Gastroesophageal sphincter (tissue), 4 donors: ENCODE measurements at regions not wholly inside any gene's neighbourhood (a gene's known extent, or its start where the extent isn't known, plus 50 kb on each side); places are given as distances from the start of the nearest gene placed in this dataset.

Source experiments
- ATAC-seq: fragments of 150-250 bp; one replicate; pipeline ENCODE4 v1.9.1; 2016; ENCODE audit warnings: mild to moderate bottlenecking, moderate library complexity
- H3K27ac ChIP-seq, 4 donors: fragments of 200-600 bp; sonication (generic) in 3 of 4; 1 replicate in 3 of 4; 2 replicates in 1 of 4; pipeline ENCODE4 v1.5.1; 2016 to 2019
- H3K27me3 ChIP-seq: fragments of 200-600 bp; sonication (generic); one replicate; pipeline ENCODE4 v1.5.1; 2019
- H3K36me3 ChIP-seq, 2 donors: fragments of 200-600 bp; sonication (generic); one replicate each; pipeline ENCODE4 v1.5.1; 2019; ENCODE audit warnings: control low read depth in 1 of 2
- H3K4me1 ChIP-seq, 3 donors: fragments of 200-600 bp; sonication (generic); 1 replicate in 2 of 3; 2 replicates in 1 of 3; pipeline ENCODE4 v1.5.1; 2016 to 2019; ENCODE audit warnings: control low read depth in 2 of 3
- H3K4me3 ChIP-seq, 2 donors: fragments of 200-600 bp; sonication (generic); one replicate each; pipeline ENCODE4 v1.5.1; 2019; ENCODE audit warnings: mild to moderate bottlenecking in 1 of 2, moderate library complexity in 1 of 2
- H3K9me3 ChIP-seq, 3 donors: fragments of 200-600 bp; sonication (generic); one replicate each; pipeline ENCODE4 v1.5.1; 2017 to 2019; ENCODE audit warnings: control low read depth in 2 of 3
- EP300 ChIP-seq: sonication (generic); formaldehyde crosslinking; IDR thresholded peaks from one replicate; pipeline ENCODE4 v1.6.1; 2017; ENCODE audit warnings: antibody characterized with exemption, mild to moderate bottlenecking
- POLR2A ChIP-seq, 2 donors: fragments of 450-650 bp; IDR thresholded peaks; one replicate each; pipeline ENCODE4 v1.6.1; 2017; ENCODE audit warnings: antibody characterized with exemption in 2 of 2, mild to moderate bottlenecking in 2 of 2, moderate library complexity in 1 of 2
- POLR2AphosphoS5 ChIP-seq: sonication (generic); formaldehyde crosslinking; IDR thresholded peaks from one replicate; pipeline ENCODE4 v1.6.1; 2017; ENCODE audit warnings: antibody characterized with exemption
- WGBS, 2 donors: methylation state at CpG; one replicate each; pipeline ENCODE4 v1.1.5; 2018; ENCODE audit warnings: low coverage in 1 of 2; 5-methylcytosine and 5-hydroxymethylcytosine counted together
- TF ChIP-seq, protein P1 (sequence below), 4 experiments: fragments of 200-600 bp in 2 of 4; fragments of 450-650 bp in 2 of 4; sonication (generic) in 1 of 4; IDR thresholded peaks; one replicate each; pipeline ENCODE4 v1.5.1; 2017 to 2019; ENCODE audit warnings: antibody characterized with exemption in 4 of 4, mild to moderate bottlenecking in 2 of 4, moderate library complexity in 2 of 4

DNA sequence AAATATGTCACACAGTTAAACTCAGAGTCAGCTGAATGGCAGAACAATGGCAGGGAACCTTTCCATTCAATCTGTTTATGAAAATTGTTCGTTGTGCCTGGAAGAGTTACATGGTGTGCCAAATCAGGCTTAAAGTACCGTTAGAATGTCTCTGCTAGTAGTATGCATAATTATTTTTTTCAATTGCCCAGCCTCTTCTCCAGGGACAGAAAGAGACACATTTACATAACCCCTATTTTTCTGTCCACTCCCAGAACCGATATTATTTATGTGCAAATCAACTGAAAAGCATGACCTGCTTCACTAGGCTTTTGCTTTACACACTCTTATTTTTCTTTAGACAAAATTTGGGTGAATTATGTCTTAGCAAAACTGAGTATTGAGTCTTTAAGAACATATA is 459.1 kb downstream of the EFNA5 start:
- 75 to 80% methylated on average over 3 of the region's 3 CpGs for WGBS, 2 donors

DNA sequence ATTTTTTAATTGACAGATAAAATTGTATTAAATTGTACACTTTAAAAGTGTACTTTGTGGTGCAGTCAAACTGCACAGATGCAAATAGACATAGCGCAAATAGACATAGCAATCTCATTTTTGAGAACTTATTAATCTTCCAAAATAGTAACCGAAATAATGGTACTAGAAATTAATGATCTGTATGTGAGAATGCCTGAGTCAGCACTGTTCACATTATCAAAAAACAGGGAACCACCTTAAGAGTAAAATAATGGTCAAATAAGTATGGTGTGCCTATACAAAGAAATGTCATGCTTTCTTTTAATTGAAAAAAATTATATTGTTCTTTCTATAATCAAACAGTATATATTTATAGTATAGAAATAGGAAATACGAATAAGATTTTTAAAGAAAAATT is 461.9 kb downstream of the EFNA5 start:
- TF ChIP-seq EP300 (no peak), POLR2AphosphoS5 (no peak), POLR2A (IDR thresholded peaks at IDR 0.05) (no peak)
- TF ChIP-seq, protein P1, sequence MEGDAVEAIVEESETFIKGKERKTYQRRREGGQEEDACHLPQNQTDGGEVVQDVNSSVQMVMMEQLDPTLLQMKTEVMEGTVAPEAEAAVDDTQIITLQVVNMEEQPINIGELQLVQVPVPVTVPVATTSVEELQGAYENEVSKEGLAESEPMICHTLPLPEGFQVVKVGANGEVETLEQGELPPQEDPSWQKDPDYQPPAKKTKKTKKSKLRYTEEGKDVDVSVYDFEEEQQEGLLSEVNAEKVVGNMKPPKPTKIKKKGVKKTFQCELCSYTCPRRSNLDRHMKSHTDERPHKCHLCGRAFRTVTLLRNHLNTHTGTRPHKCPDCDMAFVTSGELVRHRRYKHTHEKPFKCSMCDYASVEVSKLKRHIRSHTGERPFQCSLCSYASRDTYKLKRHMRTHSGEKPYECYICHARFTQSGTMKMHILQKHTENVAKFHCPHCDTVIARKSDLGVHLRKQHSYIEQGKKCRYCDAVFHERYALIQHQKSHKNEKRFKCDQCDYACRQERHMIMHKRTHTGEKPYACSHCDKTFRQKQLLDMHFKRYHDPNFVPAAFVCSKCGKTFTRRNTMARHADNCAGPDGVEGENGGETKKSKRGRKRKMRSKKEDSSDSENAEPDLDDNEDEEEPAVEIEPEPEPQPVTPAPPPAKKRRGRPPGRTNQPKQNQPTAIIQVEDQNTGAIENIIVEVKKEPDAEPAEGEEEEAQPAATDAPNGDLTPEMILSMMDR (IDR thresholded peaks at IDR 0.05), result no peak
- no peak for ATAC-seq
- Histone ChIP-seq H3K27me3 (no peaks in the 10 kb centered on the region), H3K36me3 (no peaks in the 10 kb centered on the region), H3K9me3 (no peaks in the 10 kb centered on the region), H3K27ac (no peak overlapping the region), H3K4me1 (no peaks in the 10 kb centered on the region), H3K4me3 (no peak overlapping the region)
- WGBS, 2 donors, result 87 to 96% methylated on average over 3 of the region's 3 CpGs

More for the DNA sequence above, 459.1 kb downstream of the EFNA5 start:
- Histone ChIP-seq H3K4me3 (no peak overlapping the region), H3K9me3 (no peaks in the 10 kb centered on the region), H3K27ac (no peak overlapping the region), H3K36me3 (no peaks in the 10 kb centered on the region), H3K27me3 (no peaks in the 10 kb centered on the region), H3K4me1 (peaks cover 0 to 4% (median 0%) of the 10 kb centered on the region in 3 donors)
- TF ChIP-seq POLR2AphosphoS5, result no peak
- TF ChIP-seq, protein P1 (IDR thresholded peaks at IDR 0.05), result no peak
- no peak for TF ChIP-seq POLR2A (IDR thresholded peaks at IDR 0.05)
- no peak for TF ChIP-seq EP300
- no peak for ATAC-seq

DNA sequence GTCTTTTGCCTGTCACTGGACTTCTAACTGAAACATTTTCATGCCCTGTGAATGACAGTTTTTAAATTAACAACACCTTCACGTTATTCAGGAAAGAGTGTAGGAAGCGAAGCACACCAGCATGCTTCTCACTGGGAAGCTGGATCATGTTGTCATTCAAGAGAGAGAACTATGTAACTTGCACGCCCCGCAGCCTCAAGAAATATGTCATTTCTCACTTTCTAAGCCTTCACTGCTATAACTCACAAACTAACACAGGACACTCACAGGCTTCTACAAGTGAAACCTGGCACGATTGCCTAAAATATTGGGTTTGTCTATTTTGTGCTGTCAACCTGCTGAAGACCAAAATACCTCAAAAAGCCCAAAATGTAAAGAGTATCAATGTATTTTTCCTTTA is 466.3 kb downstream of the EFNA5 start:
- H3K27me3 ChIP-seq, result no peaks in the 10 kb centered on the region
- TF ChIP-seq POLR2AphosphoS5, result no peak
- TF ChIP-seq, protein P1 (IDR thresholded peaks at IDR 0.05), result no peak
- TF ChIP-seq EP300, result no peak
- TF ChIP-seq POLR2A (IDR thresholded peaks at IDR 0.05), result no peak
- no peaks in the 10 kb centered on the region for H3K36me3 ChIP-seq
- H3K9me3 ChIP-seq, result no peaks in the 10 kb centered on the region
- H3K27ac ChIP-seq, result no peak overlapping the region
- no peak for ATAC-seq
- H3K4me1 ChIP-seq, result no peaks in the 10 kb centered on the region
- WGBS, 2 donors, result 85 to 87% methylated on average over 4 to 5 of the region's 5 CpGs
- no peak overlapping the region for H3K4me3 ChIP-seq

DNA sequence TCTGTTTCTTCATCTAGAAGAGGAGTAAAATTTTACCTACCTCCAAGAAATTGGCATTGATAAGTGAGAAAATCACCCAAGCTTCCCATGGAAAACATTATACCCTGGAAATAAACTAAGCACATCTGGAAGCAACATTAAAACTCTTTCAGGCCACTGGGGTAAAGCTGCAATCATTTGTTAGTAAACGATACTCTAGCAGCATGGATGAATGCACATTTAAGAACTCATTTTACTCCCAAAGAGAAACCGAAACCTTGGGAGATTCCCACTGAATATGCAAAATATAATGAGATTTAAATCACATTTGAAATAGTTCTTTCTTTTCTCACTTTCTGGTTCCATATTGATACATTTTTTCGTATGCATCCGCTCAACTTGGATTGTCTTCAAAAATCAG is 467.5 kb downstream of the EFNA5 start:
- 90 to 92% methylated on average over 4 of the region's 4 CpGs for WGBS, 2 donors
- no peak overlapping the region for H3K4me3 ChIP-seq
- ATAC-seq, result no peak
- no peak for TF ChIP-seq POLR2A (IDR thresholded peaks at IDR 0.05)
- TF ChIP-seq, protein P1 (IDR thresholded peaks at IDR 0.05), result no peak
- no peak for TF ChIP-seq POLR2AphosphoS5
- TF ChIP-seq EP300, result no peak
- H3K4me1 ChIP-seq, result no peaks in the 10 kb centered on the region
- no peaks in the 10 kb centered on the region for H3K27me3 ChIP-seq
- no peaks in the 10 kb centered on the region for H3K36me3 ChIP-seq
- no peak overlapping the region for H3K27ac ChIP-seq
- H3K9me3 ChIP-seq, result no peaks in the 10 kb centered on the region

DNA sequence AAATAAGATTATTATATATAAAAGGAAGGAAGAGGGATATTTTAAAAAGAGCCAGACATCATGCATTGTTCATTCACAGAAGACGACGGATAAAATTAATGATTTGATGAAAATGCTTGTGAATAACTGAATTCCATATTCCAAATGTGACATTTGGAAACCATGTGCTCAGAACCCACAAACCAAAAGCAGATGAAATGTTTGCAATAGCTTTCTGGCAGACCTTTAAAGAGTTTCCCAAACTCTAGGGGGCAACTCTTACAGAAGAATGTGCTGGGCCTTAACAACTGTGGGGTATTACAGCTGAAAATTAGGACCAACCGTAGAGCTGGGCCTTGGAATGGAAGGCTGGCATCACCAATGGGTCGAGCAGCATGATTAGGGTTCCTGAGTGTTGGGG is 471.0 kb downstream of the EFNA5 start:
- H3K9me3 ChIP-seq, result no peaks in the 10 kb centered on the region
- no peaks in the 10 kb centered on the region for H3K4me1 ChIP-seq
- no peak overlapping the region for H3K4me3 ChIP-seq
- no peaks in the 10 kb centered on the region for H3K27me3 ChIP-seq
- ATAC-seq, result no peak
- no peak overlapping the region for H3K27ac ChIP-seq
- 78 to 80% methylated on average over 2 to 4 of the region's 4 CpGs for WGBS, 2 donors
- H3K36me3 ChIP-seq, result no peaks in the 10 kb centered on the region
- TF ChIP-seq POLR2A (IDR thresholded peaks at IDR 0.05) (no peak), EP300 (no peak), POLR2AphosphoS5 (no peak)
- TF ChIP-seq, protein P1 (IDR thresholded peaks at IDR 0.05), result no peak
